Type B pancreatic cell (in vitro differentiated cells): ENCODE measurements at regions not wholly inside any gene's neighbourhood (a gene's known extent, or its start where the extent isn't known, plus 50 kb on each side); places are given as distances from the start of the nearest gene placed in this dataset.

Experiments used
- DNase-seq: peaks from one replicate; pipeline ENCODE4 v3.0.0; 2021; ENCODE audit warnings: mixed read lengths; ENCODE audit not compliant: unreplicated experiment; ENCODE audit errors: extremely low spot score
- H3K27ac Mint-ChIP-seq: 2 replicates; pipeline ENCODE4 v1.8.0; 2021; ENCODE audit warnings: mild to moderate bottlenecking, mixed read lengths
- H3K27me3 Mint-ChIP-seq: 2 replicates; pipeline ENCODE4 v1.8.0; 2021; ENCODE audit warnings: mixed read lengths
- H3K36me3 Mint-ChIP-seq: 2 replicates; pipeline ENCODE4 v1.8.0; 2021; ENCODE audit warnings: mixed read lengths
- H3K4me1 Mint-ChIP-seq: one replicate; pipeline ENCODE4 v1.8.0; 2021; ENCODE audit warnings: mixed read lengths; ENCODE audit not compliant: unreplicated experiment
- H3K4me3 Mint-ChIP-seq: 2 replicates; pipeline ENCODE4 v1.8.0; 2021; ENCODE audit warnings: mild to moderate bottlenecking, mixed read lengths
- H3K9me3 Mint-ChIP-seq: 2 replicates; pipeline ENCODE4 v1.8.0; 2021; ENCODE audit warnings: mixed read lengths
- CTCF ChIP-seq: fragments of 200-600 bp; sonication (generic); conservative IDR thresholded peaks from 2 replicates; pipeline ENCODE4 v1.5.0; 2021; ENCODE audit warnings: antibody characterized with exemption, mild to moderate bottlenecking

- Mint-ChIP-seq H3K27me3 (no peaks in the 10 kb centered on the region), H3K9me3 (no peaks in the 10 kb centered on the region), H3K36me3 (no peaks in the 10 kb centered on the region)
These were observed 523.6 kb downstream of the BCOR start for GRCh38 chrX:39574178-39574577.

GRCh38 chrX:39576041-39576872 is 521.5 kb downstream of the BCOR start:
- Mint-ChIP-seq H3K27ac (no peak overlapping the region), H3K4me1 (peaks cover 17% of the 10 kb centered on the region), H3K9me3 (no peaks in the 10 kb centered on the region), H3K4me3 (no peak overlapping the region), H3K27me3 (no peaks in the 10 kb centered on the region), H3K36me3 (no peaks in the 10 kb centered on the region)
- TF ChIP-seq CTCF, result no peak
- DNase-seq, result no peak

More at GRCh38 chrX:39574178-39574577, 523.6 kb downstream of the BCOR start:
- Mint-ChIP-seq H3K4me3 (no peak overlapping the region), H3K4me1 (peaks cover 17% of the 10 kb centered on the region), H3K27ac (no peak overlapping the region)
- no peak for DNase-seq
- TF ChIP-seq CTCF, result no peak

- Mint-ChIP-seq H3K27me3 (no peaks in the 10 kb centered on the region), H3K27ac (no peak overlapping the region), H3K4me3 (peak overlapping the region; percentile 14), H3K9me3 (no peaks in the 10 kb centered on the region), H3K36me3 (no peaks in the 10 kb centered on the region), H3K4me1 (peaks cover 17% of the 10 kb centered on the region)
- DNase-seq, result no peak
- no peak for TF ChIP-seq CTCF
These were observed 520.4 kb downstream of the BCOR start for GRCh38 chrX:39577206-39577984.

GRCh38 chrX:39577985-39578869 is 519.5 kb downstream of the BCOR start:
- Mint-ChIP-seq H3K4me3 (no peak overlapping the region), H3K4me1 (peaks cover 17% of the 10 kb centered on the region), H3K27me3 (no peaks in the 10 kb centered on the region), H3K27ac (no peak overlapping the region), H3K9me3 (no peaks in the 10 kb centered on the region), H3K36me3 (no peaks in the 10 kb centered on the region)
- TF ChIP-seq CTCF, result no peak
- DNase-seq, result no peak

GRCh38 chrX:39580043-39580442 is 517.7 kb downstream of the BCOR start:
- Mint-ChIP-seq H3K4me3 (no peak overlapping the region), H3K27me3 (no peaks in the 10 kb centered on the region), H3K4me1 (peaks cover 17% of the 10 kb centered on the region), H3K27ac (no peak overlapping the region), H3K36me3 (no peaks in the 10 kb centered on the region), H3K9me3 (peaks cover 8% of the 10 kb centered on the region)
- no peak for DNase-seq
- TF ChIP-seq CTCF, result no peak
